ENCODE measurements at regions not wholly inside any gene's neighbourhood (a gene's known extent, or its start where the extent isn't known, plus 50 kb on each side); places are given as distances from the start of the nearest gene placed in this dataset.
"Not testable (repeated sequence)": the region's sequence is repeated elsewhere in the genome, so short reads cannot be mapped to it uniquely, and the experiment has no call there.

DNA sequence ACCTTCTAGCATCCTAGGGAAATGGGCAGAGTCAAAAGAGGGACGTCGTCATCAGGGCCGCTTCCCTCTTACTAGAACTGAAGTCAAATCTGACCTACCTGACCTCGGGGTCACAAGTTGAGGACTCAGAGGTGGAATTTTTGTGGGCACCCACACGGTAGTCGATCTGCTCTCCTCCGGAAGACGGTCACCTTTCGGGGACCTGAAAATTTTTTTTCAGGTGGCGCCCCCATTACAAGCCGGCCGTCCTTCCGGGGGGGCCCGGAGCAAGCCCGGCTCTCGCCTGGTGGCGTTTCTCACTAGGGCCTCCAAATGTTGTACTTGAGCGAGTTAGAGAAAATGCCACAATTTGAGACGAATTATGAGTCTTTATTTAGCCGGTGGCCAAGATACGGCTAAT is 157.5 kb upstream of the FRG2C start:
- no peak overlapping the region for H3K27ac ChIP-seq
- no peaks in the 10 kb centered on the region for H3K36me3 ChIP-seq
- H3K27me3 ChIP-seq, result no peaks in the 10 kb centered on the region
- no peak for TF ChIP-seq POLR2A (IDR thresholded peaks at IDR 0.05)
- TF ChIP-seq, protein P1, sequence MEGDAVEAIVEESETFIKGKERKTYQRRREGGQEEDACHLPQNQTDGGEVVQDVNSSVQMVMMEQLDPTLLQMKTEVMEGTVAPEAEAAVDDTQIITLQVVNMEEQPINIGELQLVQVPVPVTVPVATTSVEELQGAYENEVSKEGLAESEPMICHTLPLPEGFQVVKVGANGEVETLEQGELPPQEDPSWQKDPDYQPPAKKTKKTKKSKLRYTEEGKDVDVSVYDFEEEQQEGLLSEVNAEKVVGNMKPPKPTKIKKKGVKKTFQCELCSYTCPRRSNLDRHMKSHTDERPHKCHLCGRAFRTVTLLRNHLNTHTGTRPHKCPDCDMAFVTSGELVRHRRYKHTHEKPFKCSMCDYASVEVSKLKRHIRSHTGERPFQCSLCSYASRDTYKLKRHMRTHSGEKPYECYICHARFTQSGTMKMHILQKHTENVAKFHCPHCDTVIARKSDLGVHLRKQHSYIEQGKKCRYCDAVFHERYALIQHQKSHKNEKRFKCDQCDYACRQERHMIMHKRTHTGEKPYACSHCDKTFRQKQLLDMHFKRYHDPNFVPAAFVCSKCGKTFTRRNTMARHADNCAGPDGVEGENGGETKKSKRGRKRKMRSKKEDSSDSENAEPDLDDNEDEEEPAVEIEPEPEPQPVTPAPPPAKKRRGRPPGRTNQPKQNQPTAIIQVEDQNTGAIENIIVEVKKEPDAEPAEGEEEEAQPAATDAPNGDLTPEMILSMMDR (IDR thresholded peaks at IDR 0.05), result no peak
- intact Hi-C loops (cut with DNase I), result no loop called here
- no peak overlapping the region for H3K4me3 ChIP-seq
- H3K4me1 ChIP-seq, result no peaks in the 10 kb centered on the region
- no peaks in the 10 kb centered on the region for H3K9me3 ChIP-seq
- WGBS (ENCODE audit: insufficient coverage, low coverage, low lambda C conversion rate, missing lambda C conversion rate), result 91% methylated on average over 7 of the region's 21 CpGs
- DNase-seq (no peak), ATAC-seq (no peak)

DNA sequence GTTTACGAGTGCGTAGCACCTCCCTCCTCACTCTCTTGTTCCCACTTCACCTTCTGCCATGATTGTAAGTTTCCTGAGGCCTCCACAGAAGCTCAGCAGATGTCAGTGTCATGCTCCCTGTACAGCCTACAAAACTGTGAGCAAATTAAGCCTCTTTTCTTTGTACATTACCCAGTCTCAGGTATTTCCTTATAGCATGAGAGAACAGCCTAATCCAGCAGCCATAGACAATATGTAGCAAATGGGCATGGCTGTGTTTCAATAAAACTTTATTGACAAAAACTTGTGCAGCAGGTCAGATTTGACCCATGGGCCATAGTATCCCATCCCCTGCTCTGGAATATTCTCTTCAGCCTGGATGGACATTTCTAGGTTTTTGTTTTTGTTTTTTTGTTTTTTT is 156.2 kb upstream of the FRG2C start:
- ATAC-seq; DNase-seq; H3K36me3 ChIP-seq; H3K27ac ChIP-seq; H3K27me3 ChIP-seq; H3K4me3 ChIP-seq; intact Hi-C loops (cut with DNase I); H3K9me3 ChIP-seq; H3K4me1 ChIP-seq: not testable (repeated sequence)
- 83% methylated on average over 1 of the region's 2 CpGs for WGBS (ENCODE audit: insufficient coverage, low coverage, low lambda C conversion rate, missing lambda C conversion rate)

DNA sequence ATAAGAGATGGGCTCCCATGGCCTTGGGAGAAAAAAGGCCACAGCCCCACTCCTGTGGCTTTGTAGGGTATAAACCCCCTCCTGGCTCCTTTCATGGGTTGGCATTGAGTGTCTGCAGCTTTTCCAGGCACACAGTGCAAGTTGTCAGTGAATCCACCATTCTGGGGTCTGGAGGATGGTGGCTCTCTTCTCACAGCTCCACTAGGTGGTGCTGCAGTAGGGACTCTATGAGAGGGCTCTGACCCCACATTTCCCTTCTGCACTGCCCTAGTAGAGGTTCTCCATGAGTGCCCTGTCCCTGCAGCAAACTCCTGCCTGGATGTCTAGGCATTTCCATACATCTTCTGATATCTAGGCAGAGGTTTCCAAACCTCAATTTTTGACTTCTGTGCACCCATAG is 136.5 kb upstream of the FRG2C start:
- H3K9me3 ChIP-seq; DNase-seq; H3K4me3 ChIP-seq; intact Hi-C loops (cut with DNase I); H3K36me3 ChIP-seq; H3K27me3 ChIP-seq; ATAC-seq; H3K4me1 ChIP-seq; H3K27ac ChIP-seq: not testable (repeated sequence)

DNA sequence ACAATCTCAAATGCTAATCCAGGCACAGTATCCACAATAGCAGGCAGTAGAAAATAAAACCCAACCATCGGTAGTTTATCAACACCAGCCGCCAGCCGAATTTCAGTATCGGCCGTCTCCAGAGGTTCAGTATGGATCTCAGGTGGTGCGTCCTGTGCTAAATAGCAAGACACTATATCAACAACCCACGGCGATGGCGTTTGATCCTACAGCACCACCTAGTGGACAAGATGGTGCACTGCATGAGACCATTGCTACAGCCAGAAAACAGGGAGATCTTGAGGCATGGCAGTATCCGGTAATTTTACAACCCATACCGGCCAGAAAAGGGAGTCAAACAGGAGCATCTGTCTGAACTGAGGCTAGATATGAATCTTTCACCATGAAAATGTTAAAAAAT is 112.0 kb upstream of the FRG2C start:
- H3K27ac ChIP-seq; H3K4me1 ChIP-seq; H3K4me3 ChIP-seq; DNase-seq; ATAC-seq; H3K27me3 ChIP-seq; H3K9me3 ChIP-seq; intact Hi-C loops (cut with DNase I); H3K36me3 ChIP-seq: not testable (repeated sequence)
- WGBS (ENCODE audit: insufficient coverage, low coverage, low lambda C conversion rate, missing lambda C conversion rate), result 43% methylated on average over 11 of the region's 11 CpGs
- TF ChIP-seq, protein P1 (IDR thresholded peaks at IDR 0.05), result peak in 1 of 4 donors; percentile 45

DNA sequence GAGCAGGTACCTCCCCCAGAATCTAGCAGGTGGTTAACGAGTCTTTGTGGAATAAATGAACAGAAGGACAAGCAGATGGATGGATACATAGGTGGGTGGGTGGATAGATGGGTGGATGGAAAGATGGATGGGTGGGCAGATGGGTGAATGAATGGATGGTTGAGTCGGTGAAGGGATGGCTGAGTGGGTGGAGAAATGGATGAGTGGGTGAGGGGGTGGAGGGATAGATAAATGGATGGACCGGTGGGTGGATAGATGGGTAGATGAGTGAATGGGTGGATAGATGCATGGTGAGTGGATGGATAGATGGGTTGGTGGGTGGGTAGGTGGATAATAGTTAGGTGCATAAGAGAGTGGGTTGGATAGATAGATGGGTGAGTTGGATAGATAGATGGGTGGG is 99.7 kb upstream of the FRG2C start:
- H3K27me3 ChIP-seq; H3K36me3 ChIP-seq; H3K27ac ChIP-seq; DNase-seq; intact Hi-C loops (cut with DNase I); ATAC-seq; H3K9me3 ChIP-seq; H3K4me3 ChIP-seq; H3K4me1 ChIP-seq: not testable (repeated sequence)
- 75% methylated on average over 3 of the region's 3 CpGs for WGBS (ENCODE audit: insufficient coverage, low coverage, low lambda C conversion rate, missing lambda C conversion rate)

DNA sequence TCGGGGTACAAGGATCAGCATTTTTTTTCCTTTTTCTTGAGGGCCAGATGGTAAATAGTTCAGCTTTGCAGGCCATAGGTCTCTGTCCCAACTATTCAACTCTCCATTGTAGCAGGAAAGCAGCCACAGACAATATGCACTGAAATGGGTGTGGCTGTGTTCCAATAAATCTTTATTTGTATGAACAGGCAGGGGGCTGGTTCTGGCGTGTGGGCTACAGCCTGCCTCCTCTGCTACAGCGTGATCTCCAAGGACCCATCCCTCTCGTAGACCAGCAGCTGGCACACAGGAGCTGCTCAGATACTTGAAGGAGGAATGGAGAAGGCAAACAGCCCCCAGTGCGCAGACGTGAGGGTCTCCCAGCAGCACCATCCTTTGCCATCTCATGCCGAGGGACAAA is 91.8 kb upstream of the FRG2C start:
- ATAC-seq; H3K4me1 ChIP-seq; H3K27ac ChIP-seq; H3K9me3 ChIP-seq; H3K27me3 ChIP-seq; intact Hi-C loops (cut with DNase I); DNase-seq; H3K4me3 ChIP-seq; H3K36me3 ChIP-seq: not testable (repeated sequence)
- 42% methylated on average over 2 of the region's 7 CpGs for WGBS (ENCODE audit: insufficient coverage, low coverage, low lambda C conversion rate, missing lambda C conversion rate)

DNA sequence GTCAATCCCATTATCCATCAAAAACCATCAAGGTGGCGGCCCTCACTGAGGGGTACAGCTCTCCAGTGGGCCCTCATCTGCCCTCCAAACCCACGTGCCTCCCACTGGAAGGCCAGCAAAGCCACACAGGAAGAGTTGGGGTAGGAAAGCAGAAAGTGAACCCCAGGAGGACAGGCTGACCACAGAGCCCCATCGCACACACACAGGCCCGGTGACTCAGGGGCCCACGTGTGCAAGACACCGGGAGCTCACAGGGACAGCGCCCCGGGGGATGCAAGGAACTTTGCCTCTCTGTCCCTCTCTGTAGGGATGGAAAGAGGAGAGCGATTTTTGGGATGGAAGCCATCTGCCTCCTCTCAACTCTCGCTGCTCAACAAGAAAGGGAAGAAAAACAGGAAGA is 85.0 kb upstream of the FRG2C start:
- H3K4me1 ChIP-seq; H3K4me3 ChIP-seq; H3K27ac ChIP-seq; H3K27me3 ChIP-seq; DNase-seq; ATAC-seq; H3K36me3 ChIP-seq; H3K9me3 ChIP-seq; intact Hi-C loops (cut with DNase I): not testable (repeated sequence)
- 38% methylated on average over 8 of the region's 10 CpGs for WGBS (ENCODE audit: insufficient coverage, low coverage, low lambda C conversion rate, missing lambda C conversion rate)

DNA sequence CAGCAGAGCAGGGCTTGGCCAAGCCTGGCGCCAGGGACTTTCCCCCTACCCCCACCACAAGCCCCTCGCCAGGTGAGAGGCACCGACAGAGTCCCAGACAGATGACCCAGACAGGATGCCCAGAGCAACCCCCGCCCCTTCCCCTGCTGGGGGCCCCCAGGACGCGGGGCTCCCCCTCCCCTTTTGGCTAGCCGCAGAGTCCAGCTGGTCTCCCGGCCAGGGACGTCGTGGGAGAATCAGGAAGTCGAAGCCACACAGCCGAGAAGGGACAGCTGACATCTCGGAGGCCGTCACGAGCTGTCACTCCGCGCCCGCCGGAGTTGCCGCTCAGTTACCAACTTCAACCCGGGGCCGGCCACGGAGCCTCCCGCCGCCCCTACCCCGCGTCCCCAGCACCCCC is 84.6 kb upstream of the FRG2C start:
- ATAC-seq; intact Hi-C loops (cut with DNase I); H3K9me3 ChIP-seq; H3K27me3 ChIP-seq; DNase-seq; H3K27ac ChIP-seq; H3K4me1 ChIP-seq; H3K36me3 ChIP-seq: not testable (repeated sequence)
- H3K4me3 ChIP-seq, result peak overlapping the region; percentile 29 to 37 (median 35)
- WGBS (ENCODE audit: insufficient coverage, low coverage, low lambda C conversion rate, missing lambda C conversion rate), result no CpG with 5 or more reads among the region's 27 CpGs

Measured in right lobe of liver (tissue), 6 donors.